Central memory CD8-positive, alpha-beta T cell (primary cell): ENCODE measurements at regions not wholly inside any gene's neighbourhood (a gene's known extent, or its start where the extent isn't known, plus 50 kb on each side); places are given as distances from the start of the nearest gene placed in this dataset.
A peak's percentile ranks its signal among the peaks of the same experiment; 100 is the strongest.
"Not testable (repeated sequence)": the region's sequence is repeated elsewhere in the genome, so short reads cannot be mapped to it uniquely, and the experiment has no call there.

Experiments used
- ATAC-seq: fragments of 150-1000 bp; cut with Tn5 transposase; replicated peaks from 2 replicates; pipeline ENCODE4 v1.10.0; 2022; ENCODE audit warnings: mild to moderate bottlenecking, moderate FRiP score, moderate number of reproducible peaks; ENCODE audit not compliant: poor library complexity, severe bottlenecking; ENCODE audit errors: extremely low read depth
- DNase-seq, 2 donors: peaks; one replicate each; pipeline ENCODE4 v3.0.0; 2021; ENCODE audit warnings: low spot score in 2 of 2
- H3K27ac Mint-ChIP-seq: one replicate; pipeline ENCODE4 v1.8.0; 2022; ENCODE audit warnings: low read depth, mild to moderate bottlenecking, moderate library complexity, mixed read lengths
- H3K27me3 Mint-ChIP-seq: one replicate; pipeline ENCODE4 v1.8.0; 2022; ENCODE audit warnings: mixed read lengths
- H3K36me3 Mint-ChIP-seq: one replicate; pipeline ENCODE4 v1.8.0; 2022; ENCODE audit warnings: mild to moderate bottlenecking, moderate library complexity, mixed read lengths; ENCODE audit not compliant: insufficient read depth
- H3K4me1 Mint-ChIP-seq: one replicate; pipeline ENCODE4 v1.8.0; 2022; ENCODE audit warnings: mixed read lengths
- H3K4me3 Mint-ChIP-seq: one replicate; pipeline ENCODE4 v1.8.0; 2022; ENCODE audit warnings: mild to moderate bottlenecking, moderate library complexity, mixed read lengths
- H3K9me3 Mint-ChIP-seq: one replicate; pipeline ENCODE4 v1.8.0; 2022; ENCODE audit warnings: mixed read lengths

GRCh38 chr9:63820882-63821281, 1464.1 kb downstream of the FOXD4L5 start:
- not testable (repeated sequence) for ATAC-seq, H3K27ac Mint-ChIP-seq, DNase-seq, H3K4me3 Mint-ChIP-seq, H3K27me3 Mint-ChIP-seq
- Mint-ChIP-seq H3K36me3 (peaks cover 14% of the 10 kb centered on the region), H3K4me1 (peaks cover 21% of the 10 kb centered on the region), H3K9me3 (peaks cover 11% of the 10 kb centered on the region)

GRCh38 chr9:63820383-63820782, 1464.6 kb downstream of the FOXD4L5 start:
- ATAC-seq, DNase-seq, H3K27me3 Mint-ChIP-seq, H3K27ac Mint-ChIP-seq, H3K4me3 Mint-ChIP-seq: not testable (repeated sequence)
- Mint-ChIP-seq H3K4me1 (peaks cover 21% of the 10 kb centered on the region), H3K9me3 (peaks cover 14% of the 10 kb centered on the region), H3K36me3 (peaks cover 14% of the 10 kb centered on the region)

- peak; percentile 79 for ATAC-seq
- H3K27me3 Mint-ChIP-seq: no peaks in the 10 kb centered on the region
- H3K27ac Mint-ChIP-seq: peak overlapping the region; percentile 82
- peaks cover 22% of the 10 kb centered on the region for H3K4me1 Mint-ChIP-seq
- H3K9me3 Mint-ChIP-seq: peaks cover 13% of the 10 kb centered on the region
- H3K36me3 Mint-ChIP-seq: peaks cover 15% of the 10 kb centered on the region
- peak; percentile 73 to 81 for DNase-seq
- H3K4me3 Mint-ChIP-seq: peak overlapping the region; percentile 67
Observed at GRCh38 chr9:63817622-63818518, 1467.1 kb downstream of the FOXD4L5 start.

DNA sequence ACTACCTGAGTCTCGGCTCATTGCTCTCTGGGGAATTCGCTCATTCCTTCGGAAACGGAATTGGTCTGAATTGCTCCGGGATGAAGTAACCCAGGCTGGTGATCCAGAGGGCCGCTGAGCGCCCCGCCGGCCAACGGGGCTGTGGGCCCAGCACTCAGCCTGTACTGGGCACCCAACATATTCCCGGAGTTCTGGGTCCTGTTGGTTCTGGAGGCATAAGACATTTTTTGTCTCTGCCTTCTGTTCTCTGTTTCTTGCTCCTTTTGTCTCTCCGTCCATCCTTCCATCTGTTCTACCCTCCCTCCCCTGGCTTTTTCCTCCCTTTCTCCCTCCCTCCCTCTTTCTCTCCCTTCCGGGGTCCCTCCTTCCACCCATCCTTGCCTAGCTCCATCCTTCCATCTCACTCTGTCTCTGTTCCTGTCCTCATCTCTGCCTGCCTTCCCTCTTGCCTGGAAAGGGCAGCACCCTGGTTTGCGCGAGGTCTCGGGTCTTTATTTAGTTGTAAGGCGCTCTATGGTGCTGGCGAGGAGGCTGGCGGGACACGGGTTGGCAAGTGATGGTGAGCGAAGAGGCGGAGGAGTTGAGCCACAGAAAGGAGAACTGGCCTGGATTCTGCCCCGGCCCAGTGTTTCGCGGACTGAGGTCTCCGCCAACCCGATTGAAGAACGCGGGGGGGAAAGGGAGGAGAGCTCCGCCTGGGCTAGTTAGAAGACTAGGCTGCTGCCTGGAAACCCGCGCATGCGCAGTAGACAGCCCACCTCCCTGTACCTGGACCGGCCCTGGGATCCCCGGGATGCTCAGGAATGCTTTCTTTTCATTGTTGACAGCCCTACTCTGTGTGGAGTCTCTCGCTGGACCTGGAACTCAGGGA, 1468.0 kb downstream of the FOXD4L5 start:
- H3K27ac Mint-ChIP-seq: peak overlapping the region; percentile 82
- DNase-seq (peak; percentile 28 to 55), ATAC-seq (peak; percentile 18)
- peak overlapping the region; percentile 67 for H3K4me3 Mint-ChIP-seq
- H3K27me3 Mint-ChIP-seq: no peaks in the 10 kb centered on the region
- H3K36me3 Mint-ChIP-seq: peaks cover 15% of the 10 kb centered on the region
- peaks cover 13% of the 10 kb centered on the region for H3K9me3 Mint-ChIP-seq
- peaks cover 22% of the 10 kb centered on the region for H3K4me1 Mint-ChIP-seq

DNA sequence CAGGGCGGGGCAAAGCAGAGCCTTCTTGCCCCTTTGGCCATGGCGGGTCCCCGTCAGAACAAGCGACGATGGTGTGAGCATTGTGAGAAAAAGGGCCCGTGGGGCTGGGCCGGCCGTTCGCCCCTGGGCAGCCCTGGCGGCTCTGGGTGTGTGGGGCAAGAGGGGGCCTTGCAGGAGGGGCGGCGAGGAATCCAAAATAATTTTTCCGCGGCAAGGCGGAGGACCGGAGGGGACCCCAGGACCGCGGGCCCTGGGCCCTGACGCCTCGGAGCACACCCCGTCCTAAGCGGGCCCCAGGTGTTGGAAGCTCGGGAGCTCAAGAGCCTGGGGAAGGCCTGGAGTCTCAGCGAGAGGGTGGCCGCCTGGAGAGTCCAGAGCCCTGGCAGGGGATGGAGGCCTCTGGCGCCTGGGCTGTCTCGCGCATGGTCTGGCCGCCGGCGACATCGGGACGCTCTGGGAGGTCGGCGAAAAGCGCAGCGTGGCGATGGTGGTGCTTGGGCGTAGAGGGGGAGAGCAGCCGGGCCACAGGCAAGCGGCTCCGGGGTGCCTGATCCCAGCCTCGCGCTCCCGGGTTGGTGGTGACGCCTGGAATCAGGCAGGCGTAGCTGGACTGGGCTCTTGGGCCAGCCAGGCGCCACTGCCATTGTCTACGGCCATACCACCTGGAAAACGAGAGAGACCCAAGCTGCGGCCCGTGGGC, 1469.9 kb downstream of the FOXD4L5 start:
- peaks cover 15% of the 10 kb centered on the region for H3K36me3 Mint-ChIP-seq
- H3K9me3 Mint-ChIP-seq: peaks cover 13% of the 10 kb centered on the region
- H3K27ac Mint-ChIP-seq, H3K4me3 Mint-ChIP-seq, H3K27me3 Mint-ChIP-seq, ATAC-seq, DNase-seq: not testable (repeated sequence)
- H3K4me1 Mint-ChIP-seq: peaks cover 22% of the 10 kb centered on the region

DNA sequence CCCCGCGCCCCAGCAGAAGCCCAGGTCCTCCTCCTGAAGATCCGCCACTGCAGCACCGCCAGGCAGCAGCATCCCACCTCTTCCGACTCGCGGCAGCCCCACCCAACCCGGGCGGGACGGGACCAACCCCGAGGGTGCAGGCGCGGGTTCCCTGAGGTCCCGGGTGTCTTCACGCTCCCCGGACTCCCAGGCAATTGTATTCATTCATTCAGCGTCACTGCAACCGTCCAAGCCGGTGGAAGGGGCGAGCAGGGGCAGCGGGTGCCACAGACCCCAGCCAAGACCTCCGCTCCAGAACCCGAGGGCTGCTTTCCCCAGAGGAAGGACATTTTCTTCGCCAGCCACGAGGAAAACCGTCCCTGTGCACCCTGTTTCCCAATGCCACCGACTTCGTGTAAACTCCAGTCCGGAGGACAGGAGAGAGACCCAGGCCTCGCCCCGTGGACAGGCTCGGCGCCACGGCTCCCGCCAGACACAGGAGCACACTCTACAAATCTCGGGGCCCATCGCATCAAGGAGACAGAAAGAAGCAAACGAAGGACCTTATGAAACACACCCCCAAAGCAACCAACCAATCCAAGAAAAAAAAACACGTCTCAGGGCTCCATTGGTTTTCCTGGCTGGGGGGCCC, 1471.5 kb downstream of the FOXD4L5 start:
- H3K27me3 Mint-ChIP-seq, ATAC-seq, DNase-seq: not testable (repeated sequence)
- Mint-ChIP-seq H3K27ac (peak overlapping the region; percentile 19), H3K36me3 (peaks cover 15% of the 10 kb centered on the region), H3K4me1 (peaks cover 22% of the 10 kb centered on the region), H3K9me3 (peaks cover 13% of the 10 kb centered on the region), H3K4me3 (peak overlapping the region; percentile 33)

- peaks cover 11% of the 10 kb centered on the region for H3K36me3 Mint-ChIP-seq
- ATAC-seq: peak; percentile 68
- H3K4me3 Mint-ChIP-seq: peak overlapping the region; percentile 33
- peaks cover 17% of the 10 kb centered on the region for H3K4me1 Mint-ChIP-seq
- H3K27ac Mint-ChIP-seq, H3K27me3 Mint-ChIP-seq, DNase-seq: not testable (repeated sequence)
- H3K9me3 Mint-ChIP-seq: peaks cover 13% of the 10 kb centered on the region
Observed at GRCh38 chr9:63812822-63813221, 1472.2 kb downstream of the FOXD4L5 start.

DNA sequence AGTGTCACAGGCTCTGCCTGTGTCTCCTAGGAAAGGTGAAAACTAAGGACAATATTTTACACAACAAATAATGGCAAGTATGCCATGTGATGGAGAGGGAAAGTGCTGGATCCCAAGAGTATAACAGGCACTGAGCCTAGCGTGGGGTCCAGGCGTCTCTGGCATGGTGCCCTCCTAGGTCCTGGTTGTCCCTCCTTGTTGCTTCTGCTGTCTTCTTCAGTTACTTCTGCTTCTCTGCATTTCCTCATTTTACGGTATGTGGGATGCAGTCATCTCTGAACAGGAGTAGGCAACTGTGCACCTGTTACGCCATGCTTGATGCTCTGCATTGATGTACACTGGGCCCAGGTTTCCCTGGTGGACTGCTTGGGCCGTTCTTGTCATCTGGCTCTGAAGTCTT, 1480.8 kb downstream of the FOXD4L5 start:
- H3K4me1 Mint-ChIP-seq, ATAC-seq, H3K27me3 Mint-ChIP-seq, H3K36me3 Mint-ChIP-seq, H3K27ac Mint-ChIP-seq, H3K4me3 Mint-ChIP-seq, DNase-seq, H3K9me3 Mint-ChIP-seq: not testable (repeated sequence)

GRCh38 chr9:63794081-63794685, 1490.8 kb downstream of the FOXD4L5 start:
- H3K4me3 Mint-ChIP-seq, DNase-seq, H3K4me1 Mint-ChIP-seq, H3K36me3 Mint-ChIP-seq, H3K27ac Mint-ChIP-seq, H3K27me3 Mint-ChIP-seq, ATAC-seq: not testable (repeated sequence)
- peaks cover 20% of the 10 kb centered on the region for H3K9me3 Mint-ChIP-seq

DNA sequence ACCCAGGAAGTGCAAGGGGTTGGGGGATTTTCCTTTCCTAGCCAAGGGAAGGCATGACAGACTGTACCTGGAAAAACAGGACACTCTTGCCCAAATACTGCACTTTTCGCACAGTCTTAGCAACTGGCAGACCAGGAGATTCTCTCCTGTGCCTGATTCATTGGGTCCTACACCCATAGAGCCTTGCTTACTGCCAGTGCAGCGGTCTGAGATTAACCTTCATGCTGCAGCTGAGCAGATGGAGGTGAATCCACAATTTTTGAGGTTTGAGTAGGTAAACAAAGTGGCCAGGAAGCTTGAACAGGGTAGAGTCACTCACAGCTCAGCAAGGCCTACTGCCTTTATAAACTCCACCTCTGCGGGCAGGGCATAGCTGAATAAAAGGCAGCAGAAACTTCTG, 1497.6 kb downstream of the FOXD4L5 start:
- not testable (repeated sequence) for H3K27ac Mint-ChIP-seq, H3K27me3 Mint-ChIP-seq, DNase-seq, H3K36me3 Mint-ChIP-seq, H3K4me1 Mint-ChIP-seq, H3K4me3 Mint-ChIP-seq, ATAC-seq
- H3K9me3 Mint-ChIP-seq: peaks cover 23% of the 10 kb centered on the region

GRCh38 chr9:63785059-63785458, 1500.0 kb downstream of the FOXD4L5 start:
- H3K9me3 Mint-ChIP-seq: peaks cover 16% of the 10 kb centered on the region
- not testable (repeated sequence) for H3K36me3 Mint-ChIP-seq, ATAC-seq, H3K27ac Mint-ChIP-seq, DNase-seq, H3K4me1 Mint-ChIP-seq, H3K27me3 Mint-ChIP-seq, H3K4me3 Mint-ChIP-seq
